ENCODE measurements at regions not wholly inside any gene's neighbourhood (a gene's known extent, or its start where the extent isn't known, plus 50 kb on each side); places are given as distances from the start of the nearest gene placed in this dataset.
"Not testable (repeated sequence)": the region's sequence is repeated elsewhere in the genome, so short reads cannot be mapped to it uniquely, and the experiment has no call there.

- DNase-seq = no peak
Measured at GRCh38 chr7:33790746-33791145, 114.6 kb upstream of the BMPER start.

GRCh38 chr7:33792041-33792440 is 113.3 kb upstream of the BMPER start:
- DNase-seq = no peak

- DNase-seq = no peak
Measured at GRCh38 chr7:33792547-33793105, 112.7 kb upstream of the BMPER start.

GRCh38 chr7:33793616-33794015 is 111.7 kb upstream of the BMPER start:
- no peak for DNase-seq

GRCh38 chr7:33794419-33794818 is 110.9 kb upstream of the BMPER start:
- no peak for DNase-seq

GRCh38 chr7:33794959-33795358 is 110.4 kb upstream of the BMPER start:
- DNase-seq = no peak

- DNase-seq = no peak
Measured at GRCh38 chr7:33796538-33796937, 108.8 kb upstream of the BMPER start.

GRCh38 chr7:33797512-33797911 is 107.8 kb upstream of the BMPER start:
- DNase-seq = not testable (repeated sequence)

GRCh38 chr7:33798686-33799325 is 106.5 kb upstream of the BMPER start:
- DNase-seq = no peak

- no peak for DNase-seq
Measured at GRCh38 chr7:33799766-33800165, 105.6 kb upstream of the BMPER start.

GRCh38 chr7:33802600-33802999 is 102.7 kb upstream of the BMPER start:
- DNase-seq = no peak

GRCh38 chr7:33804140-33804660 is 101.1 kb upstream of the BMPER start:
- DNase-seq = no peak

- DNase-seq = no peak
Measured at GRCh38 chr7:33805630-33806233, 99.6 kb upstream of the BMPER start.

GRCh38 chr7:33806298-33807154 is 98.8 kb upstream of the BMPER start:
- no peak for DNase-seq

GRCh38 chr7:33807155-33807530 is 98.2 kb upstream of the BMPER start:
- DNase-seq = no peak

GRCh38 chr7:33807779-33808482 is 97.4 kb upstream of the BMPER start:
- DNase-seq = no peak

GRCh38 chr7:33809228-33809627 is 96.1 kb upstream of the BMPER start:
- no peak for DNase-seq

- DNase-seq = no peak
Measured at GRCh38 chr7:33810356-33810755, 95.0 kb upstream of the BMPER start.

- DNase-seq = no peak
Measured at GRCh38 chr7:33813331-33813730, 92.0 kb upstream of the BMPER start.

GRCh38 chr7:33814400-33814799 is 90.9 kb upstream of the BMPER start:
- no peak for DNase-seq

- no peak for DNase-seq
Measured at GRCh38 chr7:33814936-33815335, 90.4 kb upstream of the BMPER start.

GRCh38 chr7:33815336-33815735 is 90.0 kb upstream of the BMPER start:
- no peak for DNase-seq

- no peak for DNase-seq
Measured at GRCh38 chr7:33816106-33816505, 89.2 kb upstream of the BMPER start.
